ENCODE measurements at regions not wholly inside any gene's neighbourhood (a gene's known extent, or its start where the extent isn't known, plus 50 kb on each side); places are given as distances from the start of the nearest gene placed in this dataset.

DNA sequence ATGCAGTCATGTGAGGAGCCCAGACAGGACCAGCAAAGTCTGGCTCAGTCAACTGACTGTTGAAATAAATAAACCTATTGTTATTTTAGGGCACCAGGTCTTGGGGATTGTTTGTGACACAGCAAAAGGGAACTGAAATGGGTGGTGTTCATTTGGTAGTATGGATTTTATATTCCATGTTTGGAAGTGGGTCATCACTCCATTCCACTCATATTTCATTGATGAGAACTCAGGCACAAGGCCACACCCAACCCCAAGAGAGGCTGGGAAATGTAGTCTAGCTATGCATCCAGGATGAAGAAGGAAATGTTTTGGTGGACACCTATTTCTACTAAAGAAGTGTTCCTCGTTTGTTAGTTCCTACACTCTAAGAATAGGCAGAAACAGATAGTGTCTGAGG is 64.9 kb upstream of the BTBD3 start:
- no peaks in the 10 kb centered on the region for H3K9me3 ChIP-seq
- TF ChIP-seq, protein P1, sequence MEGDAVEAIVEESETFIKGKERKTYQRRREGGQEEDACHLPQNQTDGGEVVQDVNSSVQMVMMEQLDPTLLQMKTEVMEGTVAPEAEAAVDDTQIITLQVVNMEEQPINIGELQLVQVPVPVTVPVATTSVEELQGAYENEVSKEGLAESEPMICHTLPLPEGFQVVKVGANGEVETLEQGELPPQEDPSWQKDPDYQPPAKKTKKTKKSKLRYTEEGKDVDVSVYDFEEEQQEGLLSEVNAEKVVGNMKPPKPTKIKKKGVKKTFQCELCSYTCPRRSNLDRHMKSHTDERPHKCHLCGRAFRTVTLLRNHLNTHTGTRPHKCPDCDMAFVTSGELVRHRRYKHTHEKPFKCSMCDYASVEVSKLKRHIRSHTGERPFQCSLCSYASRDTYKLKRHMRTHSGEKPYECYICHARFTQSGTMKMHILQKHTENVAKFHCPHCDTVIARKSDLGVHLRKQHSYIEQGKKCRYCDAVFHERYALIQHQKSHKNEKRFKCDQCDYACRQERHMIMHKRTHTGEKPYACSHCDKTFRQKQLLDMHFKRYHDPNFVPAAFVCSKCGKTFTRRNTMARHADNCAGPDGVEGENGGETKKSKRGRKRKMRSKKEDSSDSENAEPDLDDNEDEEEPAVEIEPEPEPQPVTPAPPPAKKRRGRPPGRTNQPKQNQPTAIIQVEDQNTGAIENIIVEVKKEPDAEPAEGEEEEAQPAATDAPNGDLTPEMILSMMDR (IDR thresholded peaks at IDR 0.05), result no peak
- ATAC-seq (no peak), DNase-seq (no peak)
- no peaks in the 10 kb centered on the region for H3K4me1 ChIP-seq
- no peaks in the 10 kb centered on the region for H3K36me3 ChIP-seq
- H3K4me3 ChIP-seq, result no peak overlapping the region
- intact Hi-C loops (cut with DNase I), result no loop called here
- no peak overlapping the region for H3K27ac ChIP-seq
- H3K27me3 ChIP-seq (ENCODE audit: low read depth), result no peaks in the 10 kb centered on the region

DNA sequence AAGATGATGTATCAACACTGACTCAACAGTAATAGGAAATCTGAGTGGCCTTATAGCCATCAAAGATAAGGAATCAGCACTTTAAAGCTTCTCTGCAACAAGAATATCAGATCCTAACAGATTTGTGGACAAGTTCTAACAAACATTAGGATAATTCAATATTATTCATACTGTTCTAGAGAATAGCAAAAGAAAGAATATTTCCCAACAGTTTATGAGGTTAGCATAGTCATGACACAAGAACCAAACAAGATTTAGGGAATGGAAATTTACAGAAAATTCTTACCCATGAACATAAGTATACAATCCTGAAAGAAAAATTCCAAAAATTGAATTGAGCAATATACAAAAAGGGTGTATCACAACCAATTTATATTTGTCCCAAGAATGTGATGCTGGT is 64.3 kb upstream of the BTBD3 start:
- TF ChIP-seq, protein P1 (IDR thresholded peaks at IDR 0.05), result no peak
- no peaks in the 10 kb centered on the region for H3K4me1 ChIP-seq
- intact Hi-C loops (cut with DNase I), result no loop called here

DNA sequence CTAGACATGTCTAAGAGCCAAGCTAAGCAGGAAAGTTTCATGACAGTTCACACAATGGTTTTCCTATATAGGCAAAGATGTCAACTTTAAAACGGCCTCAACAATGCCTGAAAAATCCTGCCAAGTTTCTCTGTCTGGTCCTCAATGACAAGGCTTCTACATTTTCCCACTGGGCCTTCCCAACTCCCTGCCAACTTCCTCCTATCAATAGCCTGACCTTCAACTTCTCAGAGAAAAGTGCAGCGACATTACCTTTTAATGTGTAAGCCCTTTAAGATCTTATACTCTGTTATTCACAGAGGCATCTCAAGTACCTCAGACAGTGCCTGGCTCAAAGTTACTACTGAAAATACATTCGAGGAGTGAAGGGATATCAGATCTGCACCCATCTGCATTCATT is 56.2 kb upstream of the BTBD3 start:
- no peaks in the 10 kb centered on the region for H3K27me3 ChIP-seq (ENCODE audit: low read depth)
- ATAC-seq, result no peak
- no peaks in the 10 kb centered on the region for H3K4me1 ChIP-seq
- intact Hi-C loops (cut with DNase I), result no loop called here
- no peak for DNase-seq
- TF ChIP-seq, protein P1 (IDR thresholded peaks at IDR 0.05), result no peak
- H3K36me3 ChIP-seq, result no peaks in the 10 kb centered on the region
- no peaks in the 10 kb centered on the region for H3K9me3 ChIP-seq
- no peak overlapping the region for H3K4me3 ChIP-seq
- H3K27ac ChIP-seq, result no peak overlapping the region

More for the DNA sequence above, 64.3 kb upstream of the BTBD3 start:
- DNase-seq (no peak), ATAC-seq (no peak)
- H3K4me3 ChIP-seq, result no peak overlapping the region
- H3K9me3 ChIP-seq, result no peaks in the 10 kb centered on the region
- H3K36me3 ChIP-seq, result no peaks in the 10 kb centered on the region
- H3K27me3 ChIP-seq (ENCODE audit: low read depth), result no peaks in the 10 kb centered on the region
- H3K27ac ChIP-seq, result no peak overlapping the region

GRCh38 chr20:11867291-11867919 is 50.3 kb upstream of the BTBD3 start:
- no peak for ATAC-seq
- intact Hi-C loops (cut with DNase I), result no loop called here
- H3K27ac ChIP-seq, result no peak overlapping the region
- H3K4me1 ChIP-seq, result no peaks in the 10 kb centered on the region
- no peak overlapping the region for H3K4me3 ChIP-seq
- DNase-seq, result no peak
- no peaks in the 10 kb centered on the region for H3K27me3 ChIP-seq (ENCODE audit: low read depth)
- H3K36me3 ChIP-seq, result no peaks in the 10 kb centered on the region
- TF ChIP-seq, protein P1 (IDR thresholded peaks at IDR 0.05), result no peak
- no peaks in the 10 kb centered on the region for H3K9me3 ChIP-seq
